Osteoblast (primary cell): ENCODE measurements at regions not wholly inside any gene's neighbourhood (a gene's known extent, or its start where the extent isn't known, plus 50 kb on each side); places are given as distances from the start of the nearest gene placed in this dataset.

Source experiments
- DNase-seq: peaks from one replicate; pipeline ENCODE4 v3.0.0; 2011; ENCODE audit warnings: low spot score, mixed read lengths; ENCODE audit not compliant: insufficient read length; ENCODE audit errors: missing footprints
- H2AFZ ChIP-seq: 2 replicates; pipeline ENCODE4 v1.6.0; 2011; ENCODE audit warnings: mild to moderate bottlenecking, low read length
- H3K27ac ChIP-seq: 2 replicates; pipeline ENCODE4 v1.5.1; 2011; ENCODE audit warnings: mild to moderate bottlenecking, low read depth, low read length, moderate library complexity
- H3K27me3 ChIP-seq: 2 replicates; pipeline ENCODE4 v1.6.0; 2012; ENCODE audit warnings: mild to moderate bottlenecking, control low read depth, inconsistent platforms, low read length, moderate library complexity; ENCODE audit not compliant: insufficient read depth
- H3K36me3 ChIP-seq: 2 replicates; pipeline ENCODE4 v1.5.1; 2011; ENCODE audit warnings: mild to moderate bottlenecking, low read length, control low read depth, moderate library complexity; ENCODE audit not compliant: insufficient read depth
- H3K4me1 ChIP-seq: 2 replicates; pipeline ENCODE4 v1.5.1; 2011; ENCODE audit warnings: mild to moderate bottlenecking, low read length, control low read depth, moderate library complexity; ENCODE audit not compliant: insufficient read depth
- H3K4me2 ChIP-seq: 2 replicates; pipeline ENCODE4 v1.6.0; 2011; ENCODE audit warnings: mild to moderate bottlenecking, low read length; ENCODE audit not compliant: insufficient read depth
- H3K4me3 ChIP-seq: fragments of 200-600 bp; sonication (generic); 3 replicates; pipeline ENCODE4 v1.5.1; 2012; ENCODE audit warnings: mild to moderate bottlenecking, low read length, inconsistent platforms; ENCODE audit not compliant: insufficient read depth
- H3K79me2 ChIP-seq: 2 replicates; pipeline ENCODE4 v1.6.0; 2012; ENCODE audit warnings: mild to moderate bottlenecking, low read length, control low read depth, inconsistent platforms; ENCODE audit not compliant: insufficient read depth
- H3K9me3 ChIP-seq: 2 replicates; pipeline ENCODE4 v1.5.1; 2011; ENCODE audit warnings: low read depth, low read length, control low read depth
- H4K20me1 ChIP-seq: 2 replicates; pipeline ENCODE4 v1.6.0; 2012; ENCODE audit warnings: mild to moderate bottlenecking, low read length, control low read depth; ENCODE audit not compliant: insufficient read depth
- CTCF ChIP-seq: IDR thresholded peaks from 2 replicates; pipeline ENCODE4 v1.5.1; 2011; ENCODE audit warnings: mild to moderate bottlenecking, low read depth, low read length, moderate library complexity; ENCODE audit errors: extremely low read depth

GRCh38 chr2:238750212-238750904, 97.5 kb upstream of the TWIST2 start:
- no peak for DNase-seq
- no peak overlapping the region for H2AFZ ChIP-seq
- no peaks in the 10 kb centered on the region for H4K20me1 ChIP-seq
- H3K4me1 ChIP-seq, result no peaks in the 10 kb centered on the region
- H3K36me3 ChIP-seq, result no peaks in the 10 kb centered on the region
- H3K4me3 ChIP-seq, result no peak overlapping the region
- no peak overlapping the region for H3K4me2 ChIP-seq
- no peak overlapping the region for H3K27ac ChIP-seq
- no peaks in the 10 kb centered on the region for H3K27me3 ChIP-seq
- no peaks in the 10 kb centered on the region for H3K9me3 ChIP-seq
- H3K79me2 ChIP-seq, result no peaks in the 10 kb centered on the region
- no peak for TF ChIP-seq CTCF

GRCh38 chr2:238754259-238754658, 93.6 kb upstream of the TWIST2 start:
- DNase-seq, result no peak
- no peak overlapping the region for H3K4me3 ChIP-seq

GRCh38 chr2:238761868-238762267, 86.0 kb upstream of the TWIST2 start:
- DNase-seq, result no peak
- no peaks in the 10 kb centered on the region for H3K9me3 ChIP-seq
- no peak overlapping the region for H3K4me2 ChIP-seq
- no peaks in the 10 kb centered on the region for H3K27me3 ChIP-seq
- no peaks in the 10 kb centered on the region for H4K20me1 ChIP-seq
- no peak overlapping the region for H3K4me3 ChIP-seq
- H3K4me1 ChIP-seq, result no peaks in the 10 kb centered on the region
- no peak overlapping the region for H3K27ac ChIP-seq
- H3K36me3 ChIP-seq, result no peaks in the 10 kb centered on the region
- TF ChIP-seq CTCF, result no peak
- H2AFZ ChIP-seq, result no peak overlapping the region
- no peaks in the 10 kb centered on the region for H3K79me2 ChIP-seq

More at GRCh38 chr2:238754259-238754658, 93.6 kb upstream of the TWIST2 start:
- no peaks in the 10 kb centered on the region for H3K4me1 ChIP-seq
- H3K4me2 ChIP-seq, result no peak overlapping the region
- no peaks in the 10 kb centered on the region for H3K79me2 ChIP-seq
- TF ChIP-seq CTCF, result peak; percentile 34
- no peaks in the 10 kb centered on the region for H4K20me1 ChIP-seq
- H3K36me3 ChIP-seq, result no peaks in the 10 kb centered on the region
- no peak overlapping the region for H3K27ac ChIP-seq
- no peaks in the 10 kb centered on the region for H3K27me3 ChIP-seq
- H3K9me3 ChIP-seq, result no peaks in the 10 kb centered on the region
- no peak overlapping the region for H2AFZ ChIP-seq

GRCh38 chr2:238763471-238763995, 84.4 kb upstream of the TWIST2 start:
- Histone ChIP-seq H3K79me2 (no peaks in the 10 kb centered on the region), H3K36me3 (no peaks in the 10 kb centered on the region), H3K4me1 (no peaks in the 10 kb centered on the region), H3K4me2 (no peak overlapping the region), H3K4me3 (no peak overlapping the region), H3K27me3 (peaks cover 8% of the 10 kb centered on the region), H4K20me1 (no peaks in the 10 kb centered on the region), H2AFZ (no peak overlapping the region), H3K9me3 (peaks cover 2% of the 10 kb centered on the region), H3K27ac (no peak overlapping the region)
- no peak for DNase-seq
- TF ChIP-seq CTCF, result no peak
